Effector memory CD4-positive, alpha-beta T cell (primary cell): ENCODE measurements at regions not wholly inside any gene's neighbourhood (a gene's known extent, or its start where the extent isn't known, plus 50 kb on each side); places are given as distances from the start of the nearest gene placed in this dataset.
A peak's percentile ranks its signal among the peaks of the same experiment; 100 is the strongest.

Source experiments
- DNase-seq, 3 donors: peaks; one replicate each; pipeline ENCODE4 v3.0.0-alpha.2; 2020
- H3K27ac ChIP-seq: 2 replicates; pipeline ENCODE4 v1.7.0; 2013; ENCODE audit warnings: mild to moderate bottlenecking, low read length, moderate library complexity; ENCODE audit not compliant: insufficient read depth, poor library complexity, severe bottlenecking
- H3K27me3 ChIP-seq: replicated peaks from 2 replicates; pipeline ENCODE4 v1.7.0; 2013; ENCODE audit warnings: mild to moderate bottlenecking, low read length; ENCODE audit not compliant: insufficient read depth, control insufficient read depth, poor library complexity, severe bottlenecking
- H3K36me3 ChIP-seq: 2 replicates; pipeline ENCODE4 v1.7.0; 2013; ENCODE audit warnings: mild to moderate bottlenecking, low read length, moderate library complexity; ENCODE audit not compliant: control insufficient read depth, insufficient read depth
- H3K4me1 ChIP-seq: 2 replicates; pipeline ENCODE4 v1.7.0; 2013; ENCODE audit warnings: low read length, mild to moderate bottlenecking; ENCODE audit not compliant: control insufficient read depth, insufficient read depth, poor library complexity, severe bottlenecking
- H3K4me3 ChIP-seq: 2 replicates; pipeline ENCODE4 v1.7.0; 2013; ENCODE audit warnings: low read length, low read depth, mild to moderate bottlenecking; ENCODE audit not compliant: insufficient read depth, poor library complexity, severe bottlenecking
- H3K9me3 ChIP-seq: 2 replicates; pipeline ENCODE4 v1.7.0; 2013; ENCODE audit warnings: mild to moderate bottlenecking, low read length, moderate library complexity; ENCODE audit not compliant: control insufficient read depth

GRCh38 chr5:100731768-100732167 lies 171.3 kb downstream of the ST8SIA4 start:
- H3K27ac ChIP-seq = peak overlapping the region; percentile 46
- DNase-seq = peak in 1 of 3 donors; percentile 0
- H3K9me3 ChIP-seq = no peaks in the 10 kb centered on the region
- H3K27me3 ChIP-seq = no peaks in the 10 kb centered on the region
- H3K36me3 ChIP-seq = no peaks in the 10 kb centered on the region
- peak overlapping the region; percentile 42 for H3K4me3 ChIP-seq
- no peaks in the 10 kb centered on the region for H3K4me1 ChIP-seq

- DNase-seq = no peak
- Histone ChIP-seq H3K4me1 (peaks cover 3% of the 10 kb centered on the region), H3K27me3 (no peaks in the 10 kb centered on the region), H3K4me3 (no peak overlapping the region), H3K9me3 (no peaks in the 10 kb centered on the region), H3K36me3 (no peaks in the 10 kb centered on the region), H3K27ac (no peak overlapping the region)
Observed at GRCh38 chr5:100746730-100747129, 156.4 kb downstream of the ST8SIA4 start.

- DNase-seq = no peak
- Histone ChIP-seq H3K4me1 (peaks cover 3% of the 10 kb centered on the region), H3K4me3 (no peak overlapping the region)
Observed at GRCh38 chr5:100749771-100750284, 153.3 kb downstream of the ST8SIA4 start.

GRCh38 chr5:100755435-100755834 lies 147.6 kb downstream of the ST8SIA4 start:
- no peaks in the 10 kb centered on the region for H3K27me3 ChIP-seq
- H3K27ac ChIP-seq = no peak overlapping the region
- no peaks in the 10 kb centered on the region for H3K4me1 ChIP-seq
- no peak overlapping the region for H3K4me3 ChIP-seq
- no peak for DNase-seq
- no peaks in the 10 kb centered on the region for H3K9me3 ChIP-seq
- no peaks in the 10 kb centered on the region for H3K36me3 ChIP-seq

More at GRCh38 chr5:100749771-100750284, 153.3 kb downstream of the ST8SIA4 start:
- Histone ChIP-seq H3K27me3 (no peaks in the 10 kb centered on the region), H3K27ac (no peak overlapping the region), H3K9me3 (no peaks in the 10 kb centered on the region), H3K36me3 (no peaks in the 10 kb centered on the region)
